CD14-positive monocyte (primary cell): ENCODE measurements at regions not wholly inside any gene's neighbourhood (a gene's known extent, or its start where the extent isn't known, plus 50 kb on each side); places are given as distances from the start of the nearest gene placed in this dataset.

Source experiments
- DNase-seq, 3 donors: peaks; one replicate each; pipeline ENCODE4 v3.0.0-alpha.2; 2011 to 2022
- H2AFZ ChIP-seq: 2 replicates; pipeline ENCODE4 v1.6.0; 2012; ENCODE audit warnings: mild to moderate bottlenecking, low read depth, low read length, inconsistent platforms; ENCODE audit not compliant: insufficient read depth, poor library complexity, severe bottlenecking
- H3K27ac ChIP-seq, 2 donors: 1 replicate in 1 of 2; 2 replicates in 1 of 2; pipeline ENCODE4 v1.5.1; 2012 to 2013; ENCODE audit warnings: low read length in 2 of 2, control low read depth in 1 of 2, inconsistent platforms in 1 of 2, low read depth in 1 of 2, mild to moderate bottlenecking in 1 of 2
- H3K27me3 ChIP-seq, 2 donors: one replicate each; pipeline versions ENCODE4 v1.6.0 to v1.6.1; 2011 to 2013; ENCODE audit warnings: low read length in 2 of 2; ENCODE audit not compliant: control insufficient read depth in 2 of 2, insufficient read depth in 2 of 2
- H3K36me3 ChIP-seq, 2 donors: replicated peaks in 1 of 2; 1 replicate in 1 of 2; 2 replicates in 1 of 2; pipeline versions ENCODE4 v1.5.1 to v1.6.1; 2012 to 2013; ENCODE audit warnings: low read length in 2 of 2, control low read depth in 1 of 2, inconsistent platforms in 1 of 2, mild to moderate bottlenecking in 1 of 2; ENCODE audit not compliant: insufficient read depth in 2 of 2, control insufficient read depth in 1 of 2
- H3K4me1 ChIP-seq, 2 donors: 1 replicate in 1 of 2; 2 replicates in 1 of 2; pipeline versions ENCODE4 v1.5.1 to v1.6.1; 2012 to 2013; ENCODE audit warnings: low read length in 2 of 2, control low read depth in 1 of 2, inconsistent platforms in 1 of 2, mild to moderate bottlenecking in 1 of 2, moderate library complexity in 1 of 2; ENCODE audit not compliant: insufficient read depth in 2 of 2, control insufficient read depth in 1 of 2
- H3K4me2 ChIP-seq: replicated peaks from 2 replicates; pipeline ENCODE3; 2012; ENCODE audit warnings: low read length, moderate library complexity, mild to moderate bottlenecking; ENCODE audit not compliant: poor library complexity, severe bottlenecking; ENCODE audit errors: extremely low read depth
- H3K4me3 ChIP-seq, 3 experiments: fragments of 200-600 bp in 1 of 3; sonication (generic) in 1 of 3; replicated peaks in 1 of 3; 1 replicate in 2 of 3; 2 replicates in 1 of 3; pipeline ENCODE4 v1.5.1; 2011 to 2013; ENCODE audit warnings: low read length in 3 of 3, mild to moderate bottlenecking in 3 of 3, control low read depth in 2 of 3, low read depth in 2 of 3, inconsistent platforms in 1 of 3, moderate library complexity in 1 of 3
- H3K79me2 ChIP-seq: 2 replicates; pipeline ENCODE4 v1.6.0; 2012; ENCODE audit warnings: mild to moderate bottlenecking, control low read depth, inconsistent platforms, low read length, moderate library complexity; ENCODE audit not compliant: insufficient read depth
- H3K9ac ChIP-seq: 2 replicates; pipeline ENCODE4 v1.6.0; 2017; ENCODE audit warnings: low read length, mild to moderate bottlenecking; ENCODE audit not compliant: insufficient read depth, poor library complexity, severe bottlenecking
- H3K9me3 ChIP-seq, 2 donors: replicated peaks in 1 of 2; 1 replicate in 1 of 2; 2 replicates in 1 of 2; pipeline versions ENCODE4 v1.5.1 to v1.6.1; 2012 to 2013; ENCODE audit warnings: low read length in 2 of 2, control low read depth in 1 of 2; ENCODE audit not compliant: control insufficient read depth in 1 of 2, insufficient read depth in 1 of 2
- H4K20me1 ChIP-seq: 2 replicates; pipeline ENCODE4 v1.6.0; 2012; ENCODE audit warnings: mild to moderate bottlenecking, low read length, control low read depth, moderate library complexity; ENCODE audit not compliant: insufficient read depth
- H3K27ac Mint-ChIP-seq, 7 donors: one replicate each; pipeline ENCODE4 v1.8.0; 2020; ENCODE audit warnings: mild to moderate bottlenecking in 7 of 7, mixed read lengths in 7 of 7, moderate library complexity in 6 of 7, inconsistent platforms in 2 of 7
- H3K27me3 Mint-ChIP-seq, 3 donors: one replicate each; pipeline ENCODE4 v1.8.0; 2021 to 2022; ENCODE audit warnings: low read depth in 3 of 3, mild to moderate bottlenecking in 3 of 3, mixed read lengths in 3 of 3, moderate library complexity in 3 of 3, inconsistent platforms in 1 of 3
- H3K36me3 Mint-ChIP-seq, 2 donors: one replicate each; pipeline ENCODE4 v1.8.0; 2020; ENCODE audit warnings: mixed read lengths in 2 of 2, inconsistent platforms in 1 of 2, mild to moderate bottlenecking in 1 of 2
- H3K4me1 Mint-ChIP-seq: one replicate; pipeline ENCODE4 v1.8.0; 2020; ENCODE audit warnings: mild to moderate bottlenecking, mixed read lengths
- H3K4me3 Mint-ChIP-seq, 2 donors: one replicate each; pipeline ENCODE4 v1.8.0; 2020; ENCODE audit warnings: mild to moderate bottlenecking in 2 of 2, mixed read lengths in 2 of 2, moderate library complexity in 1 of 2
- H3K9me3 Mint-ChIP-seq, 7 donors: one replicate each; pipeline ENCODE4 v1.8.0; 2020 to 2022; ENCODE audit warnings: mixed read lengths in 7 of 7, mild to moderate bottlenecking in 6 of 7, moderate library complexity in 6 of 7, inconsistent platforms in 2 of 7
- WGBS: methylation state at CpG from one replicate; pipeline ENCODE4 v1.1.5; 2013; ENCODE audit warnings: missing lambda C conversion rate; ENCODE audit not compliant: insufficient coverage; 5-methylcytosine and 5-hydroxymethylcytosine counted together
- intact Hi-C, 2 donors: fragments of 100-400 bp; cut with micrococcal nuclease; formaldehyde crosslinking; loops; one replicate each; pipeline versions ENCODE4 v1.15.0 to v1.15.1; 2023
- TF ChIP-seq, protein P1 (sequence below): fragments of 200-600 bp; IDR thresholded peaks from one replicate; pipeline ENCODE4 v1.8.0; 2022; ENCODE audit warnings: antibody characterized with exemption, mild to moderate bottlenecking

DNA sequence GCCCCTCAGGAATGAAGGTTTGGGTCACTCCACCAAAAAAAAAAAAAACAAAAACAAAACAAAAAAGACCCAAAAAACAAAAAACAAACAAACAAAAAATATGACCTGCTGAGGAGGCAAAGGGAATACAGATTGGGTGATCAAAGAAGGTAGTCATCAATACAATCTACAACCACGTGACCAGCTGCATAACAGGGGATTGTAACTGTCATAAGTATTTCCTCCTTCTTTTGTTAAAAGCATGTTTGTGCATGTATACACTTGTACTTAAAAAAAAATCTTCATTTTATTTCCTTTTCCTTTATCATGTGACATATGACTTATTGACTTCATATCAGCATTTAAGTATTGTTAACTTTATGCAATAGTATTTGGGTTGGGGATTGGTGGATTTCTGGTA is 165.1 kb upstream of the IRS2 start:
- Histone ChIP-seq H3K36me3 (no peaks in the 10 kb centered on the region), H3K4me3 (no peak overlapping the region), H3K9me3 (no peaks in the 10 kb centered on the region), H3K4me1 (no peaks in the 10 kb centered on the region), H3K9ac (no peak overlapping the region), H3K27ac (no peak overlapping the region), H3K27me3 (no peaks in the 10 kb centered on the region), H3K4me2 (no peak overlapping the region), H2AFZ (no peak overlapping the region), H3K79me2 (no peaks in the 10 kb centered on the region), H4K20me1 (no peaks in the 10 kb centered on the region)
- Mint-ChIP-seq H3K36me3 (no peaks in the 10 kb centered on the region), H3K9me3 (peaks cover 2 to 14% (median 3%) of the 10 kb centered on the region in 7 donors), H3K27ac (no peak overlapping the region), H3K4me1 (no peaks in the 10 kb centered on the region), H3K4me3 (no peak overlapping the region), H3K27me3 (peaks cover 0 to 2% (median 2%) of the 10 kb centered on the region in 3 donors)
- WGBS: no CpG with 5 or more reads among the region's 1 CpG
- TF ChIP-seq, protein P1, sequence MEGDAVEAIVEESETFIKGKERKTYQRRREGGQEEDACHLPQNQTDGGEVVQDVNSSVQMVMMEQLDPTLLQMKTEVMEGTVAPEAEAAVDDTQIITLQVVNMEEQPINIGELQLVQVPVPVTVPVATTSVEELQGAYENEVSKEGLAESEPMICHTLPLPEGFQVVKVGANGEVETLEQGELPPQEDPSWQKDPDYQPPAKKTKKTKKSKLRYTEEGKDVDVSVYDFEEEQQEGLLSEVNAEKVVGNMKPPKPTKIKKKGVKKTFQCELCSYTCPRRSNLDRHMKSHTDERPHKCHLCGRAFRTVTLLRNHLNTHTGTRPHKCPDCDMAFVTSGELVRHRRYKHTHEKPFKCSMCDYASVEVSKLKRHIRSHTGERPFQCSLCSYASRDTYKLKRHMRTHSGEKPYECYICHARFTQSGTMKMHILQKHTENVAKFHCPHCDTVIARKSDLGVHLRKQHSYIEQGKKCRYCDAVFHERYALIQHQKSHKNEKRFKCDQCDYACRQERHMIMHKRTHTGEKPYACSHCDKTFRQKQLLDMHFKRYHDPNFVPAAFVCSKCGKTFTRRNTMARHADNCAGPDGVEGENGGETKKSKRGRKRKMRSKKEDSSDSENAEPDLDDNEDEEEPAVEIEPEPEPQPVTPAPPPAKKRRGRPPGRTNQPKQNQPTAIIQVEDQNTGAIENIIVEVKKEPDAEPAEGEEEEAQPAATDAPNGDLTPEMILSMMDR: no peak
- DNase-seq: no peak
- intact Hi-C loops: no loop called here

DNA sequence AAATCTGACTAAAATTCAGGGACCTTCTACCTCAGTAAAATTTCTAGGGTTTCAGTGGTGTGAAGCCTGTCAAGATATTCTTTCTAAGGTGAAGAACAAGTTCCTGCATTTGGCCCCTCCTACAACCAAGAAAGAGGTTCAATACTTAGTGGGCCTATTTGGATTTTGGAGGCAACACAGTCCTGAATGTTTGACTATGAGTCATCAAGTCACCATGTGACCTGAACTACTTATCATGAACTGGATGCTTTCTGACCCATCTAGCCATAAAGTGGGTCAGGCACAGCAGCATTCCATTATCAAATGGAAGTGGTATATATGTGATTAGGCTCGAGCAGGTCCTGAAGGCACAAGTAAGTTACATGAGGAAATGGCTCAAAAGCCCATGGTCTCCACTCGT is 163.0 kb upstream of the IRS2 start:
- H3K4me2 ChIP-seq: no peak overlapping the region
- TF ChIP-seq, protein P1: no peak
- H3K4me3 Mint-ChIP-seq: no peak overlapping the region
- no peak overlapping the region for H3K9ac ChIP-seq
- no peaks in the 10 kb centered on the region for H3K36me3 ChIP-seq
- intact Hi-C loops: no loop called here
- H2AFZ ChIP-seq: no peak overlapping the region
- no peak overlapping the region for H3K4me3 ChIP-seq
- H3K4me1 Mint-ChIP-seq: no peaks in the 10 kb centered on the region
- H3K36me3 Mint-ChIP-seq: no peaks in the 10 kb centered on the region
- no peaks in the 10 kb centered on the region for H4K20me1 ChIP-seq
- H3K4me1 ChIP-seq: no peaks in the 10 kb centered on the region
- no peak overlapping the region for H3K27ac Mint-ChIP-seq
- no peaks in the 10 kb centered on the region for H3K27me3 ChIP-seq
- no peak for DNase-seq
- no peak overlapping the region for H3K27ac ChIP-seq
- H3K9me3 ChIP-seq: no peaks in the 10 kb centered on the region
- peaks cover 0 to 8% (median 4%) of the 10 kb centered on the region in 7 donors for H3K9me3 Mint-ChIP-seq
- peaks cover 0 to 2% (median 0%) of the 10 kb centered on the region in 3 donors for H3K27me3 Mint-ChIP-seq
- whole genome bisulfite sequencing: no CpG with 5 or more reads among the region's 2 CpGs
- no peaks in the 10 kb centered on the region for H3K79me2 ChIP-seq
